DOHH2 (cell line): ENCODE measurements at regions not wholly inside any gene's neighbourhood (a gene's known extent, or its start where the extent isn't known, plus 50 kb on each side); places are given as distances from the start of the nearest gene placed in this dataset.

ENCODE experiments used
- EZH2phosphoT487 ChIP-seq: fragments of 200-600 bp; sonication (generic); IDR thresholded peaks from 2 replicates; pipeline ENCODE4 v1.6.1; 2017; ENCODE audit warnings: borderline replicate concordance, mild to moderate bottlenecking, antibody characterized with exemption, low read length, moderate library complexity, mixed read lengths
- TF ChIP-seq, protein P1 (sequence below): fragments of 200-600 bp; sonication (generic); IDR thresholded peaks from one replicate; pipeline ENCODE4 v1.5.1; 2014; ENCODE audit warnings: antibody characterized with exemption, mild to moderate bottlenecking, low read depth, low read length; ENCODE audit not compliant: poor library complexity, severe bottlenecking

DNA sequence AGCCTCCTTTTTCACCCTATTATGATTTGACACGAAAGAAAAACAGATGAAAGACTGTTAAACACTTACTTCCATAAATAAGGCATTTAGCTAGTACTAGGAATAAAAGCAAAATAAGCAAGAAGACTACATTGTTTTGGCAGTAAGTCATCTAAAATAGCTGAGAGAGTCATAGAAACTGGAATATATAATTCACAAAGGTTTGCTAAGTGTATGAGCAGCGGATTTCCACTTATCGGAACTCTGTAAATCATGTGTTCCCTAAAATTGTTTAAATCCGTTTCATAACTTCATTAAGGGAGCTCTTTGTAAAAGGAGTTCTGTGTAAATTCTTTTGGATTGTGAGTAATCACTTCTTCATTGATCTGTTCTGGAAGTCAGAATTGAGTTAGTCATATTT, 202.5 kb upstream of the CBLB start:
- TF ChIP-seq, protein P1, sequence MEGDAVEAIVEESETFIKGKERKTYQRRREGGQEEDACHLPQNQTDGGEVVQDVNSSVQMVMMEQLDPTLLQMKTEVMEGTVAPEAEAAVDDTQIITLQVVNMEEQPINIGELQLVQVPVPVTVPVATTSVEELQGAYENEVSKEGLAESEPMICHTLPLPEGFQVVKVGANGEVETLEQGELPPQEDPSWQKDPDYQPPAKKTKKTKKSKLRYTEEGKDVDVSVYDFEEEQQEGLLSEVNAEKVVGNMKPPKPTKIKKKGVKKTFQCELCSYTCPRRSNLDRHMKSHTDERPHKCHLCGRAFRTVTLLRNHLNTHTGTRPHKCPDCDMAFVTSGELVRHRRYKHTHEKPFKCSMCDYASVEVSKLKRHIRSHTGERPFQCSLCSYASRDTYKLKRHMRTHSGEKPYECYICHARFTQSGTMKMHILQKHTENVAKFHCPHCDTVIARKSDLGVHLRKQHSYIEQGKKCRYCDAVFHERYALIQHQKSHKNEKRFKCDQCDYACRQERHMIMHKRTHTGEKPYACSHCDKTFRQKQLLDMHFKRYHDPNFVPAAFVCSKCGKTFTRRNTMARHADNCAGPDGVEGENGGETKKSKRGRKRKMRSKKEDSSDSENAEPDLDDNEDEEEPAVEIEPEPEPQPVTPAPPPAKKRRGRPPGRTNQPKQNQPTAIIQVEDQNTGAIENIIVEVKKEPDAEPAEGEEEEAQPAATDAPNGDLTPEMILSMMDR = no peak
- TF ChIP-seq EZH2phosphoT487 = no peak
